GM23338 (cell line): ENCODE measurements at regions not wholly inside any gene's neighbourhood (a gene's known extent, or its start where the extent isn't known, plus 50 kb on each side); places are given as distances from the start of the nearest gene placed in this dataset.

ENCODE experiments used
- CREB1 ChIP-seq: fragments of 250-450 bp; sonication (Bioruptor Pico); IDR thresholded peaks from 2 replicates; pipeline ENCODE4 v1.5.0; 2020; ENCODE audit warnings: low read depth, mild to moderate bottlenecking, moderate library complexity
- EZH2 ChIP-seq: fragments of 200-600 bp; sonication (generic); IDR thresholded peaks from one replicate; pipeline ENCODE4 v1.8.0; 2017; ENCODE audit warnings: antibody characterized with exemption, mild to moderate bottlenecking, low read depth; ENCODE audit not compliant: unreplicated experiment
- EZH2phosphoT487 ChIP-seq: fragments of 200-600 bp; sonication (generic); IDR thresholded peaks from one replicate; pipeline ENCODE4 v1.8.1; 2018; ENCODE audit warnings: antibody characterized with exemption; ENCODE audit not compliant: unreplicated experiment
- JUNB ChIP-seq: IDR thresholded peaks from one replicate; pipeline ENCODE4 v1.6.1; 2016; ENCODE audit warnings: antibody characterized with exemption; ENCODE audit not compliant: unreplicated experiment
- POLR2AphosphoS5 ChIP-seq: IDR thresholded peaks from 2 replicates; pipeline ENCODE4 v1.6.1; 2016; ENCODE audit warnings: antibody characterized with exemption, low read depth
- STAT1 ChIP-seq: IDR thresholded peaks from one replicate; pipeline ENCODE4 v1.6.1; 2016; ENCODE audit warnings: antibody characterized with exemption; ENCODE audit not compliant: unreplicated experiment
- ZNF114 ChIP-seq: fragments of 250-450 bp; sonication (Bioruptor Pico); IDR thresholded peaks from 2 replicates; pipeline ENCODE4 v1.5.0; 2020; ENCODE audit warnings: mild to moderate bottlenecking, moderate library complexity
- TF ChIP-seq, protein P1 (sequence below), 2 experiments: fragments of 200-600 bp in 1 of 2; sonication (generic) in 1 of 2; conservative IDR thresholded peaks; 2 replicates each; pipeline versions ENCODE4 v1.5.1 to v1.6.1; 2016 to 2017; ENCODE audit warnings: antibody characterized with exemption in 2 of 2, low read depth in 2 of 2, mild to moderate bottlenecking in 2 of 2, moderate library complexity in 1 of 2
- TF ChIP-seq, protein P2 (sequence below): IDR thresholded peaks from one replicate; pipeline ENCODE4 v1.6.1; 2018; ENCODE audit warnings: antibody characterized with exemption; ENCODE audit not compliant: unreplicated experiment

GRCh38 chr10:78516236-78516635 lies 482.6 kb downstream of the RPS24 start:
- TF ChIP-seq EZH2 (no peak), EZH2phosphoT487 (no peak), POLR2AphosphoS5 (no peak), CREB1 (CRISPR knock-in tag) (no peak), STAT1 (no peak), JUNB (no peak), ZNF114 (no peak)
- TF ChIP-seq, protein P1, sequence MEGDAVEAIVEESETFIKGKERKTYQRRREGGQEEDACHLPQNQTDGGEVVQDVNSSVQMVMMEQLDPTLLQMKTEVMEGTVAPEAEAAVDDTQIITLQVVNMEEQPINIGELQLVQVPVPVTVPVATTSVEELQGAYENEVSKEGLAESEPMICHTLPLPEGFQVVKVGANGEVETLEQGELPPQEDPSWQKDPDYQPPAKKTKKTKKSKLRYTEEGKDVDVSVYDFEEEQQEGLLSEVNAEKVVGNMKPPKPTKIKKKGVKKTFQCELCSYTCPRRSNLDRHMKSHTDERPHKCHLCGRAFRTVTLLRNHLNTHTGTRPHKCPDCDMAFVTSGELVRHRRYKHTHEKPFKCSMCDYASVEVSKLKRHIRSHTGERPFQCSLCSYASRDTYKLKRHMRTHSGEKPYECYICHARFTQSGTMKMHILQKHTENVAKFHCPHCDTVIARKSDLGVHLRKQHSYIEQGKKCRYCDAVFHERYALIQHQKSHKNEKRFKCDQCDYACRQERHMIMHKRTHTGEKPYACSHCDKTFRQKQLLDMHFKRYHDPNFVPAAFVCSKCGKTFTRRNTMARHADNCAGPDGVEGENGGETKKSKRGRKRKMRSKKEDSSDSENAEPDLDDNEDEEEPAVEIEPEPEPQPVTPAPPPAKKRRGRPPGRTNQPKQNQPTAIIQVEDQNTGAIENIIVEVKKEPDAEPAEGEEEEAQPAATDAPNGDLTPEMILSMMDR (conservative IDR thresholded peaks at IDR 0.05; ENCODE audit: low read depth in 2 of 2) = no peak
- TF ChIP-seq, protein P2, sequence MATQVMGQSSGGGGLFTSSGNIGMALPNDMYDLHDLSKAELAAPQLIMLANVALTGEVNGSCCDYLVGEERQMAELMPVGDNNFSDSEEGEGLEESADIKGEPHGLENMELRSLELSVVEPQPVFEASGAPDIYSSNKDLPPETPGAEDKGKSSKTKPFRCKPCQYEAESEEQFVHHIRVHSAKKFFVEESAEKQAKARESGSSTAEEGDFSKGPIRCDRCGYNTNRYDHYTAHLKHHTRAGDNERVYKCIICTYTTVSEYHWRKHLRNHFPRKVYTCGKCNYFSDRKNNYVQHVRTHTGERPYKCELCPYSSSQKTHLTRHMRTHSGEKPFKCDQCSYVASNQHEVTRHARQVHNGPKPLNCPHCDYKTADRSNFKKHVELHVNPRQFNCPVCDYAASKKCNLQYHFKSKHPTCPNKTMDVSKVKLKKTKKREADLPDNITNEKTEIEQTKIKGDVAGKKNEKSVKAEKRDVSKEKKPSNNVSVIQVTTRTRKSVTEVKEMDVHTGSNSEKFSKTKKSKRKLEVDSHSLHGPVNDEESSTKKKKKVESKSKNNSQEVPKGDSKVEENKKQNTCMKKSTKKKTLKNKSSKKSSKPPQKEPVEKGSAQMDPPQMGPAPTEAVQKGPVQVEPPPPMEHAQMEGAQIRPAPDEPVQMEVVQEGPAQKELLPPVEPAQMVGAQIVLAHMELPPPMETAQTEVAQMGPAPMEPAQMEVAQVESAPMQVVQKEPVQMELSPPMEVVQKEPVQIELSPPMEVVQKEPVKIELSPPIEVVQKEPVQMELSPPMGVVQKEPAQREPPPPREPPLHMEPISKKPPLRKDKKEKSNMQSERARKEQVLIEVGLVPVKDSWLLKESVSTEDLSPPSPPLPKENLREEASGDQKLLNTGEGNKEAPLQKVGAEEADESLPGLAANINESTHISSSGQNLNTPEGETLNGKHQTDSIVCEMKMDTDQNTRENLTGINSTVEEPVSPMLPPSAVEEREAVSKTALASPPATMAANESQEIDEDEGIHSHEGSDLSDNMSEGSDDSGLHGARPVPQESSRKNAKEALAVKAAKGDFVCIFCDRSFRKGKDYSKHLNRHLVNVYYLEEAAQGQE = no peak
